ENCODE measurements at regions not wholly inside any gene's neighbourhood (a gene's known extent, or its start where the extent isn't known, plus 50 kb on each side); places are given as distances from the start of the nearest gene placed in this dataset.

DNA sequence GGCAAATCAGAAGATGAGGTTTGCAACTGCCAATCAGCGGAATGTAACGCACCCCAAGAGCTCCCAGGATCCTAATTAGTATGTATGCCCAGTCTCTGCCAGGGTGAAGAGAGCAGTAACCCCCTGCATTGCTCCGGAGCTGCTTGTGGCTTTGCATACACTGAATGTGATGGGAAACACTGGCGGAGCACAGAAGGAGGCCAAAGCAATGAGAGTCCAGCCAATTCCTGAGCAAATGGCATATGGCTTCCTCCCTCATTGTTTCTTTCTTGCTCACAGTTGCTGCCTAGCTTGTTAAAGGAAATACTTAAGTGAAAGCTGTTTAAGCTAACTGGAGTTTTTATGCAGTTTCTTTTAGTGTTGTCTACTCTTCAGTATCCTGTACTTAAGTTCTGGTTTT, 343.5 kb upstream of the NT5C1B start:
- Histone ChIP-seq H3K4me3 (replicated peaks; ENCODE audit: insufficient read depth, low read length) (no peak overlapping the region), H3K27ac (replicated peaks) (no peak overlapping the region), H3K27me3 (ENCODE audit: insufficient read depth, poor library complexity, severe bottlenecking) (no peaks in the 10 kb centered on the region)
- DNase-seq (ENCODE audit: low read depth in 1 of 2, low spot score in 1 of 2) = no peak
- TF ChIP-seq SPI1 (IDR thresholded peaks at IDR 0.05; ENCODE audit: borderline replicate concordance, low read depth) = no peak
- no peak for TF ChIP-seq REST (IDR thresholded peaks at IDR 0.05; ENCODE audit: insufficient replicate concordance, low read depth)
- TF ChIP-seq GABPA (IDR thresholded peaks at IDR 0.05; ENCODE audit: low read depth) = no peak
- no peak for TF ChIP-seq CTCF (IDR thresholded peaks at IDR 0.05; ENCODE audit: insufficient read depth, low read length)
- TF ChIP-seq POLR2AphosphoS5 (IDR thresholded peaks at IDR 0.05; ENCODE audit: low read depth) = no peak

DNA sequence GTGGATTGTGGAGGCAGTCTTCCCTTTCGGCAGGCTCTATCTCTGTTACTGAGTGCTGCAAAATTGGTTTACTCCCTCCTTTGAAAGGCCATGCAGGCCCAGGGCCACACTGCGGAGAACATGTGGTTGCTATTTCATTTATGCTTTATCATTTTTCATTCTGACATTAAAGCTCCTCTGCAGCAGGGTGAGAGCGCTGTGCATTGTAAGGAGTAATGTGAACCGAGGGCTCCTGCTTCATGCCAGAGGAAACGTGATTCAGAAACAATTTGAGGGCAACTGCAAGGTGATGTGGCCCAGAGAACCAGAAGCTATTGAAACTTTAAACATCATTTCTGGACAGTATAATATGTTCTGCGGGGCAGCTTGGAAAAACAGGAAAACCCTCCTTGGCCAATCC, 341.6 kb upstream of the NT5C1B start:
- Histone ChIP-seq H3K27ac (replicated peaks) (no peak overlapping the region), H3K4me3 (replicated peaks; ENCODE audit: insufficient read depth, low read length) (no peak overlapping the region), H3K27me3 (ENCODE audit: insufficient read depth, poor library complexity, severe bottlenecking) (no peaks in the 10 kb centered on the region)
- TF ChIP-seq CTCF (IDR thresholded peaks at IDR 0.05; ENCODE audit: insufficient read depth, low read length) (no peak), GABPA (IDR thresholded peaks at IDR 0.05; ENCODE audit: low read depth) (no peak), REST (IDR thresholded peaks at IDR 0.05; ENCODE audit: insufficient replicate concordance, low read depth) (no peak), POLR2AphosphoS5 (IDR thresholded peaks at IDR 0.05; ENCODE audit: low read depth) (no peak), SPI1 (IDR thresholded peaks at IDR 0.05; ENCODE audit: borderline replicate concordance, low read depth) (no peak)
- no peak for DNase-seq (ENCODE audit: low read depth in 1 of 2, low spot score in 1 of 2)

DNA sequence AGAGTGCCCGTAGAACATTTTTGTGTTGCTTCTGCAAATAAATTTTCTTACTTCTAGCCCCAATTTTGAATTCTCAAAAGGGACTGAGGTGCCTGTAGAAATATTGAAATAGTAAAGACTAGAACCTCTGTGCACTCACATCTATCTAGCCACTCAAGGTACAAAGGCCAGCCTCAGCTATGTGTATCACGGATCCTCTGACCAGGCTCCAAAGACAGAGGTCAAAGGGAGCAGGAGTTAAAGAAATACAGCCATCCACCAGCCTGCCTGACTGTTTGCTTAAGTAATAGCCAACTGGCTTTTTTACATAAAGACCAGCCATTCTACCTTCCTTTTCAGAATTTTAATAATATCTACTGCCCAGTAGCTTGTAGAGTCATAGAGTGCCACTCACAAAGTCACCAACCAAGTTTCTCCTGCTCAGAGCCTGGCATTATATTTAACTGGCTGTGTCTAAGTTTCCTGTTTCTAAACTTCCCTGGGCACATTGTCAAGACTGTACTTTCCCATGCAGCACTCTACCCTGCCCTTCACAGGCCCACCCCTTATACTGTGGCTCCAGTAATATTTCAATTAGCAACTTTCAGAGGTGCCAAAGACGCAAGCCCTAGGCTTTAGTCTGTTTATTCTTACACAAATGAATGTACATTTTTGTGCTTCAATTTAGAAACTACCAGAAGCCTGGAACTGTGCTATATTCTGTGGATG, 338.3 kb upstream of the NT5C1B start:
- no peak overlapping the region for H3K4me3 ChIP-seq (replicated peaks; ENCODE audit: insufficient read depth, low read length)
- H3K27me3 ChIP-seq (ENCODE audit: insufficient read depth, poor library complexity, severe bottlenecking) = no peaks in the 10 kb centered on the region
- H3K27ac ChIP-seq (replicated peaks) = no peak overlapping the region
- TF ChIP-seq POLR2AphosphoS5 (IDR thresholded peaks at IDR 0.05; ENCODE audit: low read depth) (no peak), CTCF (IDR thresholded peaks at IDR 0.05; ENCODE audit: insufficient read depth, low read length) (no peak), REST (IDR thresholded peaks at IDR 0.05; ENCODE audit: insufficient replicate concordance, low read depth) (no peak), GABPA (IDR thresholded peaks at IDR 0.05; ENCODE audit: low read depth) (no peak), SPI1 (IDR thresholded peaks at IDR 0.05; ENCODE audit: borderline replicate concordance, low read depth) (no peak)
- no peak for DNase-seq (ENCODE audit: low read depth in 1 of 2, low spot score in 1 of 2)
